HG02852 (cell line): ENCODE measurements at regions not wholly inside any gene's neighbourhood (a gene's known extent, or its start where the extent isn't known, plus 50 kb on each side); places are given as distances from the start of the nearest gene placed in this dataset.
A peak's percentile ranks its signal among the peaks of the same experiment; 100 is the strongest.

Experiments used
- ATAC-seq: cut with Tn5 transposase; IDR thresholded peaks from one replicate; pipeline ENCODE4 v1.9.1; 2021; ENCODE audit warnings: mild to moderate bottlenecking, moderate library complexity; ENCODE audit not compliant: unreplicated experiment

- no peak for ATAC-seq
Observed at GRCh38 chr14:71481021-71481654, 451.1 kb upstream of the RGS6 start.

GRCh38 chr14:71482671-71483070 lies 449.6 kb upstream of the RGS6 start:
- no peak for ATAC-seq

- no peak for ATAC-seq
Observed at GRCh38 chr14:71483154-71483553, 449.1 kb upstream of the RGS6 start.

- no peak for ATAC-seq
Observed at GRCh38 chr14:71485833-71486232, 446.4 kb upstream of the RGS6 start.

GRCh38 chr14:71486279-71486678 lies 445.9 kb upstream of the RGS6 start:
- ATAC-seq, result no peak

GRCh38 chr14:71487449-71487848 lies 444.8 kb upstream of the RGS6 start:
- ATAC-seq, result no peak

GRCh38 chr14:71487941-71488340 lies 444.3 kb upstream of the RGS6 start:
- ATAC-seq, result no peak

- no peak for ATAC-seq
Observed at GRCh38 chr14:71488703-71489191, 443.5 kb upstream of the RGS6 start.

- ATAC-seq, result no peak
Observed at GRCh38 chr14:71489742-71490141, 442.5 kb upstream of the RGS6 start.

- no peak for ATAC-seq
Observed at GRCh38 chr14:71491931-71492330, 440.3 kb upstream of the RGS6 start.

GRCh38 chr14:71492346-71492745 lies 439.9 kb upstream of the RGS6 start:
- ATAC-seq, result no peak

GRCh38 chr14:71497645-71498086 lies 434.6 kb upstream of the RGS6 start:
- peak; percentile 93 for ATAC-seq

- peak; percentile 14 for ATAC-seq
Observed at GRCh38 chr14:71498212-71498611, 434.0 kb upstream of the RGS6 start.

GRCh38 chr14:71499018-71499417 lies 433.2 kb upstream of the RGS6 start:
- no peak for ATAC-seq

GRCh38 chr14:71507681-71508080 lies 424.5 kb upstream of the RGS6 start:
- no peak for ATAC-seq

- ATAC-seq, result no peak
Observed at GRCh38 chr14:71508901-71509300, 423.3 kb upstream of the RGS6 start.

- ATAC-seq, result no peak
Observed at GRCh38 chr14:71511152-71511551, 421.1 kb upstream of the RGS6 start.

GRCh38 chr14:71514941-71515919 lies 417.0 kb upstream of the RGS6 start:
- ATAC-seq, result no peak

GRCh38 chr14:71521238-71522135 lies 410.7 kb upstream of the RGS6 start:
- ATAC-seq, result no peak

- ATAC-seq, result peak; percentile 84
Observed at GRCh38 chr14:71523630-71524319, 408.5 kb upstream of the RGS6 start.
